ENCODE measurements at regions not wholly inside any gene's neighbourhood (a gene's known extent, or its start where the extent isn't known, plus 50 kb on each side); places are given as distances from the start of the nearest gene placed in this dataset.
"Not testable (repeated sequence)": the region's sequence is repeated elsewhere in the genome, so short reads cannot be mapped to it uniquely, and the experiment has no call there.

- Histone ChIP-seq H3K18ac (ENCODE audit: insufficient read length, low read depth, low read length) (no peak overlapping the region), H3K79me1 (ENCODE audit: insufficient read depth, low read depth, low read length, poor library complexity, severe bottlenecking) (no peaks in the 10 kb centered on the region), H3K23me2 (ENCODE audit: insufficient read length, low read depth, low read length, poor library complexity, severe bottlenecking) (no peaks in the 10 kb centered on the region), H4K20me1 (ENCODE audit: control insufficient read depth, insufficient read depth, insufficient read length) (no peaks in the 10 kb centered on the region), H4K91ac (ENCODE audit: insufficient read length, low read depth, low read length) (no peak overlapping the region), H3K23ac (ENCODE audit: insufficient read length, low read depth, low read length) (no peak overlapping the region), H3K27ac (ENCODE audit: insufficient read length, low read depth, low read length) (no peak overlapping the region), H3K4me2 (ENCODE audit: insufficient read depth, insufficient read length, low read length) (no peak overlapping the region), H2BK5ac (ENCODE audit: insufficient read length, low read length) (no peak overlapping the region), H2AK5ac (ENCODE audit: insufficient read length, low read length) (no peak overlapping the region), H3K56ac (ENCODE audit: insufficient read length, low read depth, low read length) (no peak overlapping the region), H2BK20ac (ENCODE audit: low read depth, low read length, poor library complexity, severe bottlenecking) (no peak overlapping the region), H3K79me2 (ENCODE audit: insufficient read depth, low read length) (no peaks in the 10 kb centered on the region), H3T11ph (ENCODE audit: low read length) (no peak overlapping the region), H2BK12ac (ENCODE audit: insufficient read length, low read depth, low read length) (no peak overlapping the region), H2BK120ac (ENCODE audit: low read depth, low read length, poor library complexity, severe bottlenecking) (no peak overlapping the region), H2BK15ac (ENCODE audit: low read depth, low read length) (no peak overlapping the region), H3K14ac (ENCODE audit: insufficient read depth, low read length) (no peak overlapping the region), H4K8ac (replicated peaks; ENCODE audit: insufficient read length, low read depth, low read length) (no peak overlapping the region), H3K9me3 (ENCODE audit: control insufficient read depth, low read depth, low read length) (no peaks in the 10 kb centered on the region), H3K4ac (ENCODE audit: low read depth, low read length) (no peak overlapping the region), H2AFZ (ENCODE audit: low read length) (no peak overlapping the region), H3K9ac (ENCODE audit: extremely low read depth, insufficient read length, low read length) (no peak overlapping the region), H3K4me1 (ENCODE audit: insufficient read depth, low read length) (no peaks in the 10 kb centered on the region), H4K5ac (ENCODE audit: insufficient read length, low read depth, low read length) (no peak overlapping the region), H3K27me3 (ENCODE audit: insufficient read depth, low read length) (no peaks in the 10 kb centered on the region)
- TF ChIP-seq CTCF (conservative IDR thresholded peaks at IDR 0.05), result no peak
- H3K27me3 Mint-ChIP-seq (ENCODE audit: low read depth), result no peaks in the 10 kb centered on the region; the same call in 1 of the 2 replicates
- H3K9me3 Mint-ChIP-seq, result peaks cover 5 to 9% of the 10 kb centered on the region in 2 experiments; a peak in 3 of 5 replicates
- peaks cover 5 to 8% of the 10 kb centered on the region in 2 experiments; a peak in 3 of 4 replicates for H3K4me1 Mint-ChIP-seq
- no peak for DNase-seq
- no peak overlapping the region for H3K27ac Mint-ChIP-seq
- no peak overlapping the region for H3K4me3 Mint-ChIP-seq
- peaks cover 0 to 7% (median 0%) of the 10 kb centered on the region in 3 experiments; a peak in 3 of 7 replicates for H3K36me3 Mint-ChIP-seq (ENCODE audit: insufficient read depth in 1 of 3, low read depth in 3 of 3)
Observed at GRCh38 chr12:33519566-33519965, 79.9 kb upstream of the SYT10 start.

DNA sequence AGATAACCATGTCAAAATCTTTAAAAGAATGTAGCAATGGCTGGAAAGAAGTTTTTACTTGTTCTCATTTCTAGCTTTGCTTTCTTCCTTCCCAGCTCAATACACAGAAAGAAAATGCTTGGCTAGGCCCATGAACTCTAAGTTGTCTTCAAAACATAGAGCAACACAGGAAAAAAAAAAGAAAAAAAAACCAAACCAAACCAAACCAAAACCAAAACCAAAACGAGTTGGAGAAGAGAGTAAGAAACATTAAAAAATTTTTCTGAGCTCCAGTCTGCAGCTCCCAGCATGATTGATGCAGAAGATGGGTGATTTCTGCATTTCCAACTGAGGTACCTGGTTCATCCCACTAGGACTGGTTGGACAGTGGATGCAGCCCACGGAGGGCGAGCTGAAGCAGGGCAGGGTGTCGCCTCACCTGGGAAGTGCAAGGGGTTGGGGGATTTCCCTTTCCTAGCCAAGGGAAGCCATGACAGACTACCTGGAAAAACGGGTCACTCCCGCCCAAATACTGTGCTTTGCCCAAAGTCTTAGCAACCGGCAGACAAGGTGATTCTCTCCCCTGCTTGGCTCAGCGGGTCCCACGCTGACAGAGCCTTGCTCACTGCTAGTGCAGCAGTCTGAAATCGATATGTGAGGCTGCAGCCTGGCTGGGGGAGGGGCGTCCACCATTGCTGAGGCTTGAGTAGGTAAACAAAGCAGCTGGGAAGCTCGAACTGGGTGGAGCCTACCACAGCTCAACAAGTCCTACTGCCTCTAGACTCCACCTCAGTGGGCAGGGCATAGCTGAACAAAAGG is 81.1 kb upstream of the SYT10 start:
- H3K27me3 ChIP-seq (ENCODE audit: insufficient read depth, low read length); H3K27me3 Mint-ChIP-seq (ENCODE audit: low read depth); H3K4me1 Mint-ChIP-seq; H3K9me3 ChIP-seq (ENCODE audit: control insufficient read depth, low read depth, low read length); H3K4me2 ChIP-seq (ENCODE audit: insufficient read depth, insufficient read length, low read length); H2BK120ac ChIP-seq (ENCODE audit: low read depth, low read length, poor library complexity, severe bottlenecking); H3K4ac ChIP-seq (ENCODE audit: low read depth, low read length); H4K91ac ChIP-seq (ENCODE audit: insufficient read length, low read depth, low read length); H3K27ac ChIP-seq (ENCODE audit: insufficient read length, low read depth, low read length); H2BK12ac ChIP-seq (ENCODE audit: insufficient read length, low read depth, low read length); H2AK5ac ChIP-seq (ENCODE audit: insufficient read length, low read length); H3K79me2 ChIP-seq (ENCODE audit: insufficient read depth, low read length); H3K4me1 ChIP-seq (ENCODE audit: insufficient read depth, low read length); H2BK5ac ChIP-seq (ENCODE audit: insufficient read length, low read length); H3K79me1 ChIP-seq (ENCODE audit: insufficient read depth, low read depth, low read length, poor library complexity, severe bottlenecking); H3K36me3 Mint-ChIP-seq (ENCODE audit: insufficient read depth in 1 of 3, low read depth in 3 of 3); H3K23ac ChIP-seq (ENCODE audit: insufficient read length, low read depth, low read length); H2BK20ac ChIP-seq (ENCODE audit: low read depth, low read length, poor library complexity, severe bottlenecking); H3K9ac ChIP-seq (ENCODE audit: extremely low read depth, insufficient read length, low read length); H4K20me1 ChIP-seq (ENCODE audit: control insufficient read depth, insufficient read depth, insufficient read length); H3K56ac ChIP-seq (ENCODE audit: insufficient read length, low read depth, low read length); H3T11ph ChIP-seq (ENCODE audit: low read length); H2BK15ac ChIP-seq (ENCODE audit: low read depth, low read length); H3K23me2 ChIP-seq (ENCODE audit: insufficient read length, low read depth, low read length, poor library complexity, severe bottlenecking): not testable (repeated sequence)
- Histone ChIP-seq H4K8ac (replicated peaks; ENCODE audit: insufficient read length, low read depth, low read length) (peak overlapping the region; percentile 60), H3K18ac (ENCODE audit: insufficient read length, low read depth, low read length) (peak overlapping the region; percentile 97), H2AFZ (ENCODE audit: low read length) (peak overlapping the region; percentile 96), H3K14ac (ENCODE audit: insufficient read depth, low read length) (peak overlapping the region; percentile 97), H4K5ac (ENCODE audit: insufficient read length, low read depth, low read length) (peak overlapping the region; percentile 36)
- WGBS (ENCODE audit: extremely low coverage, insufficient read length, low lambda C conversion rate), result no CpG with 5 or more reads among the region's 12 CpGs
- peaks cover 15 to 17% of the 10 kb centered on the region in 2 experiments; a peak in 4 of 5 replicates for H3K9me3 Mint-ChIP-seq
- DNase-seq, result peak; percentile 79
- peak overlapping the region in 1 of 2 experiments; percentile 27; a peak in 1 of 5 replicates for H3K4me3 Mint-ChIP-seq
- H3K27ac Mint-ChIP-seq, result peak overlapping the region in 1 of 3 experiments; percentile 85; a peak in 2 of 7 replicates

Data from H9 (cell line).